Fibroblast of skin of right quadriceps (primary cell): ENCODE measurements at regions not wholly inside any gene's neighbourhood (a gene's known extent, or its start where the extent isn't known, plus 50 kb on each side); places are given as distances from the start of the nearest gene placed in this dataset.
"Not testable (repeated sequence)": the region's sequence is repeated elsewhere in the genome, so short reads cannot be mapped to it uniquely, and the experiment has no call there.

ENCODE experiments used
- DNase-seq: peaks from one replicate; pipeline ENCODE4 v3.0.0-alpha.2; 2013

GRCh38 chr1:234784108-234784507 is 174.1 kb upstream of the IRF2BP2 start:
- not testable (repeated sequence) for DNase-seq

GRCh38 chr1:234782791-234783190 is 172.8 kb upstream of the IRF2BP2 start:
- peak; percentile 36 for DNase-seq

GRCh38 chr1:234782105-234782751 is 172.2 kb upstream of the IRF2BP2 start:
- peak; percentile 37 for DNase-seq

GRCh38 chr1:234781241-234782065 is 171.5 kb upstream of the IRF2BP2 start:
- peak; percentile 14 for DNase-seq

GRCh38 chr1:234780531-234781162 is 170.7 kb upstream of the IRF2BP2 start:
- DNase-seq: no peak

GRCh38 chr1:234780112-234780511 is 170.1 kb upstream of the IRF2BP2 start:
- DNase-seq: no peak

- DNase-seq: not testable (repeated sequence)
These were observed 169.6 kb upstream of the IRF2BP2 start for GRCh38 chr1:234779600-234779999.

- DNase-seq: no peak
These were observed 169.2 kb upstream of the IRF2BP2 start for GRCh38 chr1:234779160-234779538.

- no peak for DNase-seq
These were observed 168.5 kb upstream of the IRF2BP2 start for GRCh38 chr1:234778221-234779159.

GRCh38 chr1:234777856-234778220 is 167.9 kb upstream of the IRF2BP2 start:
- DNase-seq: no peak

GRCh38 chr1:234776876-234777855 is 167.2 kb upstream of the IRF2BP2 start:
- no peak for DNase-seq

GRCh38 chr1:234776256-234776875 is 166.4 kb upstream of the IRF2BP2 start:
- no peak for DNase-seq

- no peak for DNase-seq
These were observed 165.7 kb upstream of the IRF2BP2 start for GRCh38 chr1:234775477-234776246.

GRCh38 chr1:234774971-234775370 is 165.0 kb upstream of the IRF2BP2 start:
- no peak for DNase-seq

- no peak for DNase-seq
These were observed 164.1 kb upstream of the IRF2BP2 start for GRCh38 chr1:234773936-234774677.

- DNase-seq: peak; percentile 99
These were observed 162.6 kb upstream of the IRF2BP2 start for GRCh38 chr1:234772345-234773147.

- DNase-seq: no peak
These were observed 161.8 kb upstream of the IRF2BP2 start for GRCh38 chr1:234771642-234772344.
